HepG2 (cell line): ENCODE measurements at regions not wholly inside any gene's neighbourhood (a gene's known extent, or its start where the extent isn't known, plus 50 kb on each side); places are given as distances from the start of the nearest gene placed in this dataset.

ENCODE experiments used
- DNMT3B ChIP-seq: conservative IDR thresholded peaks from 2 replicates; pipeline ENCODE4 v1.6.1; 2016; ENCODE audit warnings: missing biosample characterization, control low read depth
- ZFP36L2 ChIP-seq: sonication (generic); formaldehyde crosslinking; IDR thresholded peaks from 2 replicates; pipeline ENCODE4 v1.4.0; 2020; ENCODE audit warnings: missing genetic modification reagents
- ZNF10 ChIP-seq: sonication (generic); formaldehyde crosslinking; IDR thresholded peaks from 2 replicates; pipeline ENCODE4 v1.4.0; 2020; ENCODE audit warnings: mild to moderate bottlenecking, low read depth, missing genetic modification reagents, borderline replicate concordance
- ZNF557 ChIP-seq: sonication (generic); formaldehyde crosslinking; IDR thresholded peaks from 2 replicates; pipeline ENCODE4 v1.4.0; 2020; ENCODE audit warnings: missing genetic modification reagents
- ZNF616 ChIP-seq: sonication (generic); formaldehyde crosslinking; IDR thresholded peaks from 2 replicates; pipeline ENCODE4 v1.5.0; 2020; ENCODE audit warnings: low read depth, mild to moderate bottlenecking, missing genetic modification reagents
- TF ChIP-seq, protein P1 (sequence below): sonication (generic); formaldehyde crosslinking; IDR thresholded peaks from 2 replicates; pipeline ENCODE4 v1.4.0; 2020; ENCODE audit warnings: missing genetic modification reagents
- TF ChIP-seq, protein P2 (sequence below): sonication (generic); formaldehyde crosslinking; IDR thresholded peaks from 2 replicates; pipeline ENCODE4 v1.9.0; 2021; ENCODE audit warnings: missing genetic modification reagents, mild to moderate bottlenecking, borderline replicate concordance
- TF ChIP-seq, protein P3 (sequence below): sonication (generic); formaldehyde crosslinking; IDR thresholded peaks from 2 replicates; pipeline ENCODE4 v1.8.0; 2022; ENCODE audit warnings: mild to moderate bottlenecking, missing genetic modification reagents, moderate library complexity

DNA sequence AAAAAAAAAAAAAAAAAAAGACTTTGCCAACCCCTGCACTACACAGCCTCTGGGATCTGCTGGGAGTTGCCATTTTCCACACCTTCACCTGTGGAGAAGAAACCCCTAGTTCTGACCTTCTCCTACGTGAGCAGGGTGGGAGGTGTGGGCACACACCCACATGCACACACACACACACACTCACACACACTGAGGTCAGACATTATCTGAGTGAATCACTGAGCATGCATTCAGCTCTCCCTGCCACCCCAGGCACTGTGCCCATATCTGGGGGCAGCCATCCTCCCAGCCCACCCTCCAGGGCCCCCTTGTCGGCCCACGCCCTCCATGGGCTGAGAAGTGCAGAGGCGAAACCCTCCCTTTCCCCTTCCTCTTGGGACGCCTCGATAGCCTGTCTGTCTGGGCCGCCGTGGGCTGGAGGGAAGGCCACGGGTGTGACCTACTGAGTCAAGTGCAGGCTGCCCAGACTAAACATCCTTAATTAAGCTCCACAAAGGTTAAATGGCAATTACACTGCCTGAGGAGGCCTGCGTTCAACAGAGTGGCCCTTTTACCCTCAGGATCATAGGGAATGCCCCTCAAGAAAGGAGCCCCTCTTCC, 143.8 kb downstream of the C16orf95 start (continued):
- TF ChIP-seq, protein P1, sequence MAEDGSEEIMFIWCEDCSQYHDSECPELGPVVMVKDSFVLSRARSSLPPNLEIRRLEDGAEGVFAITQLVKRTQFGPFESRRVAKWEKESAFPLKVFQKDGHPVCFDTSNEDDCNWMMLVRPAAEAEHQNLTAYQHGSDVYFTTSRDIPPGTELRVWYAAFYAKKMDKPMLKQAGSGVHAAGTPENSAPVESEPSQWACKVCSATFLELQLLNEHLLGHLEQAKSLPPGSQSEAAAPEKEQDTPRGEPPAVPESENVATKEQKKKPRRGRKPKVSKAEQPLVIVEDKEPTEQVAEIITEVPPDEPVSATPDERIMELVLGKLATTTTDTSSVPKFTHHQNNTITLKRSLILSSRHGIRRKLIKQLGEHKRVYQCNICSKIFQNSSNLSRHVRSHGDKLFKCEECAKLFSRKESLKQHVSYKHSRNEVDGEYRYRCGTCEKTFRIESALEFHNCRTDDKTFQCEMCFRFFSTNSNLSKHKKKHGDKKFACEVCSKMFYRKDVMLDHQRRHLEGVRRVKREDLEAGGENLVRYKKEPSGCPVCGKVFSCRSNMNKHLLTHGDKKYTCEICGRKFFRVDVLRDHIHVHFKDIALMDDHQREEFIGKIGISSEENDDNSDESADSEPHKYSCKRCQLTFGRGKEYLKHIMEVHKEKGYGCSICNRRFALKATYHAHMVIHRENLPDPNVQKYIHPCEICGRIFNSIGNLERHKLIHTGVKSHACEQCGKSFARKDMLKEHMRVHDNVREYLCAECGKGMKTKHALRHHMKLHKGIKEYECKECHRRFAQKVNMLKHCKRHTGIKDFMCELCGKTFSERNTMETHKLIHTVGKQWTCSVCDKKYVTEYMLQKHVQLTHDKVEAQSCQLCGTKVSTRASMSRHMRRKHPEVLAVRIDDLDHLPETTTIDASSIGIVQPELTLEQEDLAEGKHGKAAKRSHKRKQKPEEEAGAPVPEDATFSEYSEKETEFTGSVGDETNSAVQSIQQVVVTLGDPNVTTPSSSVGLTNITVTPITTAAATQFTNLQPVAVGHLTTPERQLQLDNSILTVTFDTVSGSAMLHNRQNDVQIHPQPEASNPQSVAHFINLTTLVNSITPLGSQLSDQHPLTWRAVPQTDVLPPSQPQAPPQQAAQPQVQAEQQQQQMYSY: no peak
- TF ChIP-seq DNMT3B: no peak
- TF ChIP-seq ZNF10 (CRISPR knock-in tag): no peak
- TF ChIP-seq, protein P2, sequence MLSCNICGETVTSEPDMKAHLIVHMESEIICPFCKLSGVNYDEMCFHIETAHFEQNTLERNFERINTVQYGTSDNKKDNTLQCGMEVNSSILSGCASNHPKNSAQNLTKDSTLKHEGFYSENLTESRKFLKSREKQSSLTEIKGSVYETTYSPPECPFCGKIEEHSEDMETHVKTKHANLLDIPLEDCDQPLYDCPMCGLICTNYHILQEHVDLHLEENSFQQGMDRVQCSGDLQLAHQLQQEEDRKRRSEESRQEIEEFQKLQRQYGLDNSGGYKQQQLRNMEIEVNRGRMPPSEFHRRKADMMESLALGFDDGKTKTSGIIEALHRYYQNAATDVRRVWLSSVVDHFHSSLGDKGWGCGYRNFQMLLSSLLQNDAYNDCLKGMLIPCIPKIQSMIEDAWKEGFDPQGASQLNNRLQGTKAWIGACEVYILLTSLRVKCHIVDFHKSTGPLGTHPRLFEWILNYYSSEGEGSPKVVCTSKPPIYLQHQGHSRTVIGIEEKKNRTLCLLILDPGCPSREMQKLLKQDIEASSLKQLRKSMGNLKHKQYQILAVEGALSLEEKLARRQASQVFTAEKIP: no peak
- no peak for TF ChIP-seq ZNF616 (CRISPR knock-in tag)
- no peak for TF ChIP-seq ZFP36L2
- TF ChIP-seq ZNF557 (CRISPR knock-in tag): no peak
- TF ChIP-seq, protein P3, sequence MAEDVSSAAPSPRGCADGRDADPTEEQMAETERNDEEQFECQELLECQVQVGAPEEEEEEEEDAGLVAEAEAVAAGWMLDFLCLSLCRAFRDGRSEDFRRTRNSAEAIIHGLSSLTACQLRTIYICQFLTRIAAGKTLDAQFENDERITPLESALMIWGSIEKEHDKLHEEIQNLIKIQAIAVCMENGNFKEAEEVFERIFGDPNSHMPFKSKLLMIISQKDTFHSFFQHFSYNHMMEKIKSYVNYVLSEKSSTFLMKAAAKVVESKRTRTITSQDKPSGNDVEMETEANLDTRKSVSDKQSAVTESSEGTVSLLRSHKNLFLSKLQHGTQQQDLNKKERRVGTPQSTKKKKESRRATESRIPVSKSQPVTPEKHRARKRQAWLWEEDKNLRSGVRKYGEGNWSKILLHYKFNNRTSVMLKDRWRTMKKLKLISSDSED (CRISPR knock-in tag): no peak
- TF ChIP-seq, all 625 proteins: peak for 0
